Common myeloid progenitor, CD34-positive (primary cell): ENCODE measurements at regions not wholly inside any gene's neighbourhood (a gene's known extent, or its start where the extent isn't known, plus 50 kb on each side); places are given as distances from the start of the nearest gene placed in this dataset.

Experiments
- CTCF ChIA-PET: fragments of 350-600 bp; sonication (Branson Sonifier 250); formaldehyde crosslinking; loops from one replicate; lab custom pipeline; 2021; ENCODE audit warnings: antibody characterized with exemption; lab: Charles Lee
- POLR2A ChIA-PET: fragments of 350-600 bp; sonication (Branson Sonifier 250); formaldehyde crosslinking; loops from one replicate; lab custom pipeline; 2021; ENCODE audit warnings: antibody characterized with exemption; lab: Charles Lee
- DNase-seq, 3 donors: peaks; one replicate each; pipeline versions ENCODE4 v3.0.0 to v3.0.0-alpha.2; 2013
- H3K27ac ChIP-seq, 2 experiments: 1 replicate in 1 of 2; 2 replicates in 1 of 2; pipeline ENCODE4 v1.7.0; 2013; ENCODE audit warnings: inconsistent platforms in 2 of 2, low read length in 2 of 2, mild to moderate bottlenecking in 2 of 2, low read depth in 1 of 2, moderate library complexity in 1 of 2; ENCODE audit not compliant: severe bottlenecking in 2 of 2, insufficient read depth in 1 of 2, poor library complexity in 1 of 2
- H3K27me3 ChIP-seq, 5 experiments: replicated peaks in 2 of 5; 1 replicate in 3 of 5; 2 replicates in 2 of 5; pipeline versions ENCODE4 v1.6.1 to v1.7.0; 2013; ENCODE audit warnings: low read length in 4 of 5, mild to moderate bottlenecking in 2 of 5, moderate library complexity in 2 of 5, inconsistent platforms in 1 of 5; ENCODE audit not compliant: insufficient read depth in 5 of 5, control insufficient read depth in 4 of 5
- H3K36me3 ChIP-seq, 4 experiments: 1 replicate in 2 of 4; 2 replicates in 2 of 4; pipeline versions ENCODE4 v1.6.1 to v1.7.0; 2013; ENCODE audit warnings: low read length in 3 of 4, control low read depth in 1 of 4, mild to moderate bottlenecking in 1 of 4; ENCODE audit not compliant: control insufficient read depth in 4 of 4, insufficient read depth in 4 of 4
- H3K4me1 ChIP-seq, 4 experiments: 1 replicate in 3 of 4; 2 replicates in 1 of 4; pipeline versions ENCODE4 v1.6.1 to v1.7.1; 2013; ENCODE audit warnings: low read length in 3 of 4, mild to moderate bottlenecking in 3 of 4, control low read depth in 1 of 4, inconsistent platforms in 1 of 4, moderate library complexity in 1 of 4; ENCODE audit not compliant: control insufficient read depth in 4 of 4, insufficient read depth in 4 of 4; ENCODE audit errors: control extremely low read depth in 1 of 4
- H3K4me3 ChIP-seq, 7 experiments: 1 replicate in 4 of 7; 2 replicates in 3 of 7; pipeline versions ENCODE4 v1.5.1 to v1.7.0; 2013; ENCODE audit warnings: mild to moderate bottlenecking in 7 of 7, low read length in 6 of 7, moderate library complexity in 6 of 7, inconsistent platforms in 2 of 7, low read depth in 2 of 7, control low read depth in 1 of 7; ENCODE audit not compliant: insufficient read depth in 4 of 7, control insufficient read depth in 1 of 7; ENCODE audit errors: extremely low read depth in 1 of 7
- H3K9me3 ChIP-seq, 5 experiments: 1 replicate in 4 of 5; 2 replicates in 1 of 5; pipeline versions ENCODE4 v1.6.1 to v1.7.1; 2013; ENCODE audit warnings: low read length in 4 of 5, mild to moderate bottlenecking in 2 of 5, inconsistent platforms in 1 of 5, low read depth in 1 of 5, moderate library complexity in 1 of 5; ENCODE audit not compliant: control insufficient read depth in 4 of 5, insufficient read depth in 2 of 5; ENCODE audit errors: control extremely low read depth in 1 of 5
- WGBS: methylation state at CpG from one replicate; pipeline ENCODE4 v1.1.5; 2013; ENCODE audit not compliant: insufficient coverage; 5-methylcytosine and 5-hydroxymethylcytosine counted together

- POLR2A ChIA-PET = no interaction called here
- Histone ChIP-seq H3K27ac (no peak overlapping the region), H3K36me3 (no peaks in the 10 kb centered on the region), H3K4me3 (no peak overlapping the region), H3K9me3 (no peaks in the 10 kb centered on the region), H3K27me3 (peaks cover 0 to 29% (median 10%) of the 10 kb centered on the region in 5 experiments), H3K4me1 (no peaks in the 10 kb centered on the region)
- 100% methylated on average over 1 of the region's 2 CpGs for WGBS
- DNase-seq = no peak
- CTCF ChIA-PET = no interaction called here
Measured at GRCh38 chr12:108008163-108008905, 120.8 kb upstream of the WSCD2 start.

- H3K9me3 ChIP-seq = peaks cover 0 to 1% (median 0%) of the 10 kb centered on the region in 5 experiments
- ChIA-PET POLR2A (no interaction called here), CTCF (no interaction called here)
- no peak for DNase-seq
- H3K36me3 ChIP-seq = no peaks in the 10 kb centered on the region
- H3K4me3 ChIP-seq = no peak overlapping the region
- no peaks in the 10 kb centered on the region for H3K4me1 ChIP-seq
- WGBS = 58% methylated on average over 4 of the region's 4 CpGs
- H3K27me3 ChIP-seq = peaks cover 0 to 32% (median 10%) of the 10 kb centered on the region in 5 experiments
- H3K27ac ChIP-seq = no peak overlapping the region
Measured at GRCh38 chr12:108009442-108010070, 119.5 kb upstream of the WSCD2 start.

GRCh38 chr12:108016022-108016564 lies 113.0 kb upstream of the WSCD2 start:
- no peak for DNase-seq
- CTCF ChIA-PET = no interaction called here
- no peak overlapping the region for H3K4me3 ChIP-seq
- H3K9me3 ChIP-seq = peaks cover 0 to 1% (median 0%) of the 10 kb centered on the region in 5 experiments
- no peaks in the 10 kb centered on the region for H3K4me1 ChIP-seq
- H3K36me3 ChIP-seq = no peaks in the 10 kb centered on the region
- 93% methylated on average over 3 of the region's 4 CpGs for WGBS
- no peak overlapping the region for H3K27ac ChIP-seq
- POLR2A ChIA-PET = no interaction called here
- H3K27me3 ChIP-seq = peaks cover 0 to 30% (median 10%) of the 10 kb centered on the region in 5 experiments

- WGBS = 83% methylated on average over 2 of the region's 3 CpGs
- H3K36me3 ChIP-seq = no peaks in the 10 kb centered on the region
- no peak overlapping the region for H3K27ac ChIP-seq
- no peaks in the 10 kb centered on the region for H3K4me1 ChIP-seq
- POLR2A ChIA-PET = no interaction called here
- peaks cover 0 to 25% (median 4%) of the 10 kb centered on the region in 5 experiments for H3K27me3 ChIP-seq
- DNase-seq = no peak
- peaks cover 0 to 1% (median 0%) of the 10 kb centered on the region in 5 experiments for H3K9me3 ChIP-seq
- no peak overlapping the region for H3K4me3 ChIP-seq
- CTCF ChIA-PET = no interaction called here
Measured at GRCh38 chr12:108017472-108018057, 111.5 kb upstream of the WSCD2 start.

GRCh38 chr12:108019862-108020261 lies 109.2 kb upstream of the WSCD2 start:
- H3K27me3 ChIP-seq = peaks cover 0 to 19% (median 2%) of the 10 kb centered on the region in 5 experiments
- no peak for DNase-seq
- CTCF ChIA-PET = no interaction called here
- no peaks in the 10 kb centered on the region for H3K4me1 ChIP-seq
- no peaks in the 10 kb centered on the region for H3K36me3 ChIP-seq
- POLR2A ChIA-PET = no interaction called here
- peaks cover 0 to 2% (median 0%) of the 10 kb centered on the region in 5 experiments for H3K9me3 ChIP-seq
- no peak overlapping the region for H3K27ac ChIP-seq
- no peak overlapping the region for H3K4me3 ChIP-seq
- WGBS = 90% methylated on average over 2 of the region's 2 CpGs

GRCh38 chr12:108021141-108021540 lies 107.9 kb upstream of the WSCD2 start:
- DNase-seq = no peak
- H3K27ac ChIP-seq = no peak overlapping the region
- no peaks in the 10 kb centered on the region for H3K36me3 ChIP-seq
- 100% methylated on average over 1 of the region's 1 CpG for WGBS
- ChIA-PET POLR2A (no interaction called here), CTCF (no interaction called here)
- no peaks in the 10 kb centered on the region for H3K4me1 ChIP-seq
- H3K9me3 ChIP-seq = peaks cover 0 to 2% (median 0%) of the 10 kb centered on the region in 5 experiments
- H3K4me3 ChIP-seq = no peak overlapping the region
- peaks cover 0 to 21% (median 2%) of the 10 kb centered on the region in 5 experiments for H3K27me3 ChIP-seq
